ENCODE measurements at regions not wholly inside any gene's neighbourhood (a gene's known extent, or its start where the extent isn't known, plus 50 kb on each side); places are given as distances from the start of the nearest gene placed in this dataset.

DNA sequence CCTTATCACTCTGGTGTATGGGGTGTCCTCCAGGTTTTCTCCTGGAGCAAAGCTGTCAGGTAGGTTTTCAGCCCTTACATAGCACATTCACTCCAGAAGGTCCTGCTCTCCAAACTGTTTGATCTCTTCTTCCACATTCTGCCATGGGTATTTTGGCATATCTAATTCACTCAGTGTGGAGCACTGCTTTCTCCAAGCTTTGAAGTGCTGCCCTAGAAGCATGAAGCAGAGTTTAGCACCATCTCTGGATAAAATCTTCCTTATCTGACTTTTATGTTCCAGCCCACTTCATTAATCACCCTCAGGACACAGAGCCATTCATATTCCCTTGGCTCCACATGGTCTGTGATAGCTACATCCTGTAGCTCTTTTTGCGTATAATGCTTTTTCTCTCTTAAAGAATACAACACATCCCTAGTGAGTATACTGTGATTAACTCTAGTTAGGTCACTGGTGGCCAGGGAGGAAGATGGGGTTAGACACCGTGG lies 56.7 kb upstream of the ARHGAP28 start:
- TF ChIP-seq, protein P1, sequence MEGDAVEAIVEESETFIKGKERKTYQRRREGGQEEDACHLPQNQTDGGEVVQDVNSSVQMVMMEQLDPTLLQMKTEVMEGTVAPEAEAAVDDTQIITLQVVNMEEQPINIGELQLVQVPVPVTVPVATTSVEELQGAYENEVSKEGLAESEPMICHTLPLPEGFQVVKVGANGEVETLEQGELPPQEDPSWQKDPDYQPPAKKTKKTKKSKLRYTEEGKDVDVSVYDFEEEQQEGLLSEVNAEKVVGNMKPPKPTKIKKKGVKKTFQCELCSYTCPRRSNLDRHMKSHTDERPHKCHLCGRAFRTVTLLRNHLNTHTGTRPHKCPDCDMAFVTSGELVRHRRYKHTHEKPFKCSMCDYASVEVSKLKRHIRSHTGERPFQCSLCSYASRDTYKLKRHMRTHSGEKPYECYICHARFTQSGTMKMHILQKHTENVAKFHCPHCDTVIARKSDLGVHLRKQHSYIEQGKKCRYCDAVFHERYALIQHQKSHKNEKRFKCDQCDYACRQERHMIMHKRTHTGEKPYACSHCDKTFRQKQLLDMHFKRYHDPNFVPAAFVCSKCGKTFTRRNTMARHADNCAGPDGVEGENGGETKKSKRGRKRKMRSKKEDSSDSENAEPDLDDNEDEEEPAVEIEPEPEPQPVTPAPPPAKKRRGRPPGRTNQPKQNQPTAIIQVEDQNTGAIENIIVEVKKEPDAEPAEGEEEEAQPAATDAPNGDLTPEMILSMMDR (IDR thresholded peaks at IDR 0.05; ENCODE audit: low read length) = no peak
- TF ChIP-seq EZH2 (IDR thresholded peaks at IDR 0.05; ENCODE audit: borderline replicate concordance, low read length) = no peak

Data from OCI-LY1 (cell line).